RCC 7860 (cell line): ENCODE measurements at regions not wholly inside any gene's neighbourhood (a gene's known extent, or its start where the extent isn't known, plus 50 kb on each side); places are given as distances from the start of the nearest gene placed in this dataset.
"Not testable (repeated sequence)": the region's sequence is repeated elsewhere in the genome, so short reads cannot be mapped to it uniquely, and the experiment has no call there.

Source experiments
- DNase-seq: peaks from one replicate; pipeline ENCODE4 v3.0.0-alpha.2; 2015; ENCODE audit warnings: low spot score
- FAIRE-seq: peaks from 2 replicates; lab custom pipeline; 2012; peaks lifted over from hg19 to GRCh38; lab: Jason Lieb, UNC

DNA sequence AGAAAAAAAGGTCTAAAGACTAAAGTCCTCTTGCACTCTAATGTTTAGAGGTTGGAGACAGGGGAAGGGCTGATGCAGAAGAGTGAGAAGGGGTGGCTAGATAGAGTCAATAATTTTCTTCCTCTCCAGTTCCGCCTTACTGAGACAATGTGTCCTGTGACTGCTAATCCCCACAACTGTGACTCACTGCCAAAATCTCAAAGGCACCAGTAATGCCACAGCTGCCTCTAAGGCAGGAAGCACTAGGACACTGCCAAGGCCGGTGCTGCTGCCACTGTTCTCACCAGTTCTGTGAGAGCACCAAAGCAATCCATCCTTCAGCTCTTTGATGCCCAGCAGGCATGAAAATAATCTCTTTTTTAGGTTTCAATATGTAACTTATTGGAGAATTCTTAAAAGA, 701.9 kb upstream of the MAP3K7 start:
- DNase-seq, result no peak
- no peak for FAIRE-seq

GRCh38 chr6:91281901-91282300, 695.0 kb upstream of the MAP3K7 start:
- FAIRE-seq (no peak), DNase-seq (no peak)

DNA sequence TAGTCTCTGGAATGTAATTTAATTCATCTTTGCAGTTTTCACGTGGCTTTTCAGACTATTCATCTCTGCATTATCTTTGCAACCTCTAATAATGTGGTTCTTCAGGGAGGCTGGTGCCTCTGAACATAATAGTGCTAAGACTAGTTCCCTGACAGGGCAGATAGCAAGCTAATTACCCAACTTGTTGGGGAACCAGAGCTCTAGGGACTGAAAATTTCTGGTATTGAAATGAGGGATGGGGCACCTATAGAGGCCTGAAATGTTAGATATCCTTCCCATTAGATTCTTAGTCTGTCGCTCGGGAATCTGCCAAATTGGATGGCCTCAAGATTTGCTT, 693.6 kb upstream of the MAP3K7 start:
- FAIRE-seq (no peak), DNase-seq (no peak)

GRCh38 chr6:91279740-91280493, 693.0 kb upstream of the MAP3K7 start:
- FAIRE-seq (no peak), DNase-seq (no peak)

- DNase-seq (peak; percentile 24), FAIRE-seq (no peak)
Observed at GRCh38 chr6:91278416-91278815, 691.5 kb upstream of the MAP3K7 start.

DNA sequence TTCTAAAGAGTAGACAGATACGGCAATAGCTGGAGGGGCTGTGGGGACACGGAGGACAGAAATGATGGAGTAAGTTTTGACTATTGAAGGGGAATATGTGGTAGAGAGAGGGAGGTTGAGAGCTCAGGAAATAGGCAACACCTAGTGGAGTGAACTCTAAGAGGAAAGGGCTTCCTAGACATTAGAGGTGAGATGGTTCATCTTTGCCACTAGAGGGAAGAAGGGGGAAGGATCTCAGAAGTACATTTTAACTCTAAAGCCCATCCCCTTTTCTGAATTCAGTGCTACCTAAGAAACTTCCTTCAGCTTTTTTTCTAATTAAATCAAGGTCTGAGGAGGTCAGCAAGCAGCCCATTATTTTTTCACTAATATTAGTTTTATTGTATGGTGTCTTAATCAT, 689.4 kb upstream of the MAP3K7 start:
- DNase-seq (no peak), FAIRE-seq (no peak)

DNA sequence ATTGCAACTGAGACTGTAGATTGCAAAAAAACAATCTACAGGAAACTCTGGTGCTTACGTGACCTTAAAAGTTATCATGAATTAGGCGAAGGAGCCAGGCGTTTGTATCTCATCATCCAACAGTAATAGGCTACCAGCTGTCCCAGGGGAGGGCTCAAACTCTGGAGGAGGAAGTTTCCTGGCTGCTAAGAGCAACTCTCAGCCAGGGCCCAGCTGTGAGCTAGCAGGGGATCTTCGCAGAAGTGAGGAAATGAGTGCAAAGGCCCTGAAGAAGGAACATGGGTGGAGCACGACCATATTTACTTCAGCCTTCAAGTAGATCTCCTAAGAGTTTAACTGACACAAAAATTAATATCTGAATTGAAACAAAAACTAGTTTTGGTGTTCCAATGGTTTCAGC, 686.9 kb upstream of the MAP3K7 start:
- DNase-seq (no peak), FAIRE-seq (no peak)

DNA sequence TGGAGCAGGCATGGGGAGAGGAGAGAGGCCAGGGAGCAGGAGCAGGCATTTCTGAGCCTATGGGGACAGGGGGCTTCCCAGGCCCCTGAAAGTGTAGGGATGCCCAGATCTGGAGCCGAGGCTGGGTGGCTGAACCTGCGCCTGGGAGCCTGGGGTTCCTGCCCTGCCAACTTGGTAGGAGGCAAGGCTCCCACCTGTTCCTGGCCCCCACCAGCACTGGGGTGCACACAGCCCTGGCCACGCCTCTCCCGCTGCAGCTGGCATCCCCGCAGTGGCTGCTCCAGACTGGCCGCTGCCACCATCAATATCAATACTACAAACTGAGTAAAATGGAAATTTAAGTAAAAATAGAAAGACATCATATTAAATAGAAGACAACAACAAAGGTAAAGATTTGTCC, 684.9 kb upstream of the MAP3K7 start:
- no peak for DNase-seq
- no peak for FAIRE-seq

DNA sequence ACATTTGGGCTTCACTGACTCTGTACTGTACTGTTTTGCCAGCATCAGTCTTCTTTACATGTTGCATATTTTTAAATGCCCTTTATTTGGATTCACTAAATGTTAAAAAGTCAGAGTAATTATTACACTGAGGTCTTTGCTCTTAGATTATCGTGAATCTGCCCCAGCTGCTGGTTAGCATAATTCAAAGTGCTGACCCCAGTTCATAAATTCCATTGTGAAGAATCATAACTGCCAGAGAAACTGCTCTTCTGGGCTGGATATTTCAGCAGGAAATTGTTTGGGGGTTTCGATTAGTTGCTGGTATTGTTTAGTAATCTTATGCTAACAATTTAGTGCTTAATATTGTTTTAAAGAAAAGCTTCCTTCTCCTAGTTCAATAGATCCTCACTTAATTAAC, 682.1 kb upstream of the MAP3K7 start:
- FAIRE-seq (no peak), DNase-seq (no peak)

- FAIRE-seq, result no peak
- DNase-seq, result no peak
Observed at GRCh38 chr6:91267246-91267645, 680.4 kb upstream of the MAP3K7 start.

GRCh38 chr6:91266156-91266555, 679.3 kb upstream of the MAP3K7 start:
- DNase-seq, result no peak
- no peak for FAIRE-seq

DNA sequence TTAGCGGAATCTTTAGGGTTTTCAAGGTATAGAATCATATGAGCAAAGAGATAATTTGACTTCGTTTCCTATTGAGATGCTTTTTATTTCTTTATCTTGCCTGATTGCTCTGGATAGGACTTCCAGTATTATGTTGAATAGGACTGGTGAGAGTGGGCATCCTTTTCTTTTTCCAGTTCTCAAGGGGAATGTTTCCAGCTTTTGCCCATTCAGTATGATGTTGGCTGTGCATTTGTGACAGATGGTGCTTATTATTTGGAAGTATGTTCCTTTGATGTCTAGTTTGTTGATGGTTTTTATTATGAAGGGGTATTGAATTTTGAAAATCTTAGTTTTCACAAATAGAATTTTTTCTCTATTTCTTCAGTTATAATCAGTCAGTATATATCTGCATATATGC, 656.6 kb upstream of the MAP3K7 start:
- no peak for FAIRE-seq

DNA sequence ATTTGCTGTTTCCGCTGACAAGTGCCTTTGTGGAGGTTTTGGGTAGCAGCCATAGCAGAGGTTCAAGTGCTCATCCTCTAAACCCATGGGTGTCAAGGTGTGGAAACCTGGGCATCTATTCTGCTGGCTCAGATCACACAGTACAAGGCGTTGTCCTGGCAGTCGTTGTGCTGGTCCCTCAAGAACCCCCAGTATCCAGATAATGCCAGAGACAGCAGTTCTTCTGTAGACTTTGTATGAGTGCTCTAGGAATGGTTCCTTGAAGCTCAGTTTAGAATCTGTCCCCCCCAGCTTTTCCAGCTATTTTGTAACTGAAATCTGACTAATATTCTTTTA, 655.7 kb upstream of the MAP3K7 start:
- no peak for FAIRE-seq

More for the DNA sequence above, 656.6 kb upstream of the MAP3K7 start:
- no peak for DNase-seq

DNA sequence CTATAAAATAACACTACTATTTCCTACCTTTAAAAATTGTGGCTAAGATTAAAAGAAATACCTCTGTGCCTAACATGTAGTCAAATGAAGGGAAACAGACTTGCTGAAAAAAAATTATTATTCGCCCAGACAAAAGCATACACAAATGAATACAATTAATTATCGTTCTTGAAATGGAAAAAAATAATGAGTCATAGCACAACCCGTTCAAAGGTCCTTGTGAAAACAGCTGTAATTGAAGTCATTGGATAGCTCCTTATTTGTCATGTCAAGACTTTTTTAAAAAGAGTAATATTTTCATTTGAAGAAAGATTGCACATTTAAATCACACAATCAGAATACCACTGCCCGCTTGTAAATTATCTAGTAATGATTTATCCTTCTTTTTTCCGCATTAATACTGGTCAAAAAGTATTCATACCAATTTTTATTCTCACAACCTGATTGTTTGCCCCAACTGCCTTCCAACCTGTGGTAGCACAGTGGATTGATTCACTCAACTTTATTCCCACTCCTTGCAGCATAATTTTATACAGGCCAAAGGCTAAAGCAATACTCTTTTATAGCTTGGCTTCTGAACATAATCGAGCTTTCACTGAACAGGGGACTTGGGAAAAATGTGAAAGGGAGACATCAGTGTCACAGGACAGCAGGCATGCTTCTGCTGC, 655.2 kb upstream of the MAP3K7 start:
- FAIRE-seq (no peak), DNase-seq (no peak)

More for the DNA sequence above, 655.7 kb upstream of the MAP3K7 start:
- DNase-seq, result no peak

DNA sequence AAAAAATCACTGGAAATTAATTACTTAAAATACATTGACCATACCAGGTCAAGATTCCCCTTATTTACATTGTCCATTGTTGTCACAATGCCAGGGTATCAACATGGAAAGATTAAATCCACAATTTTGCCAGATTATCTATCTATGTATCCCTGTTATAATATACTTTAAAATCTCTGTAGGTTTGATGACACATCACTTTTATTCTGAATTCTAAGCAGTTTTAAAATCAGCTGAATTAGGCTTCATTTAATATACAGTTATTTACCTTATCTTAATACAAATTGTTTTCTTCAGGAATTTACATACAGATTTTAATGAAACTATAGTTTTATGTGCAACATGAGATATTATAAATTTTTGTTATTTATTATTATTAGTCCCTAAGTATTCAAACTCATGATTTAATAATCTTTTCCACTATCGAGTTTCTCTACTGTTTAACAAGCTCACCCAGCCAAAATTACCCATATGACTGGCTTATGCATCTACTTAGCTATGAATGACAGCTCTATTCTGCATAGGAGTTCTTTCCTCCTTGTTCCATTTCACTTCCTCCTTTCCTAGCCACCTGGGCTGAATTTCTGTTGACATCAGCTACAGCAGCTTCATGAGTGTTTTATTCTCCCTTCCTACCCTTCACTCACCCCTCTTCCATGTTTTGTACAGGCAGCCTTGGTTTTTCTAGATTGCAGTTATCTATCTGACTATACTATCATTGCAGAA, 654.2 kb upstream of the MAP3K7 start:
- FAIRE-seq (no peak), DNase-seq (no peak)

- no peak for FAIRE-seq
- DNase-seq, result no peak
Observed at GRCh38 chr6:91221072-91221720, 634.3 kb upstream of the MAP3K7 start.

DNA sequence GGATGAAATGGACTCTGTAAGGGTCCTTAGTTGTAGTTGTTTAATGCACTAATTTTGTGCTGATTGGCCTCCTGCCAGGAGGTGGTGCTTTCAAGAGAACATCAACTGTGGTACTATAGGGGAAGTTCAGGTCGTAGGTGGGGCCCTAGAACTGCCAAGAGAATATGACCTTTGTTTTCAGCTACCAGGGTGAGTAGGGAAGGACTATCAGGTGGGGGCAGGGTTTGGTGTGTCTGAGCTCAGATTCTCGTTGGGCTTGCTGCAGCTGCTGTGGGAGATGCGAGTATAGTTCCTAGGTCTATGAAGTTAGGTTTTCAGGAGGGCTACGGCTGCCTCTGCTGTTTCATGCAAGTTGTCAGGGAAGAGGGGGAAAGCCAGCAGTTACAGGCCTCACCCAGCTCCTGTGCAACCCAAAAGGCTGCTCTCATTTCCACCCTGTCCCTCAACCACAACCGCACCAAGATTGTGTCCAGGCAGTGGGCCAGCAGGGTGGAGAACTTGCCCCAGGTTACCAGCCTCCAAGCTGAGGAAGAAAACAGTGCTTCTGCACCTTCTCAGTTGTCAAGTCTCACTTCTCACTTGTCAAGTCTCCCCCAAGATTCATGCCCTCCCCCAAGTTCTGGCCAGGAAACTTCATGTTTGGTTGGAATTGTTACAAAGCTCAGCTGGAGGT, 626.5 kb upstream of the MAP3K7 start:
- no peak for FAIRE-seq
- DNase-seq, result no peak

- DNase-seq, result peak; percentile 5
- no peak for FAIRE-seq
Observed at GRCh38 chr6:91198588-91199255, 611.9 kb upstream of the MAP3K7 start.

DNA sequence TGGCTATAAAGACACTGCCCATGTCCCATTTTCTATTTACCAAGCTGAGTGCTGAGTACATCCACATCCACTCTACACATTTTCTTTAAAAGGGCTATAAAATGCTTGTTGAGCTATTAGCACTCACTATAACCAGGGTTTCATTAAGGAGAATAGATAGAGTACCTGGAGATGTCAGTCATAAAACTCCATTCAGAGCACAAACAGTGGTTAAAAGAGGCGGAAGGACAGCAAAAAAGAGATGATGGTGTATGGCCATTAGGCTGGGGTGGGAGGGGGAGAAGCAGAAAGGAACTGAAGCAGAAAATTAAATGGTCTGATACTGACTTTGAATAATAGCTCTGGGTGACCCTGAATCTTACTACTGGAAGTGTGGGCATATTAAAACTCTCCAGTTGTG, 609.9 kb upstream of the MAP3K7 start:
- DNase-seq (no peak), FAIRE-seq (no peak)

GRCh38 chr6:91193446-91193845, 606.6 kb upstream of the MAP3K7 start:
- no peak for DNase-seq
- no peak for FAIRE-seq

DNA sequence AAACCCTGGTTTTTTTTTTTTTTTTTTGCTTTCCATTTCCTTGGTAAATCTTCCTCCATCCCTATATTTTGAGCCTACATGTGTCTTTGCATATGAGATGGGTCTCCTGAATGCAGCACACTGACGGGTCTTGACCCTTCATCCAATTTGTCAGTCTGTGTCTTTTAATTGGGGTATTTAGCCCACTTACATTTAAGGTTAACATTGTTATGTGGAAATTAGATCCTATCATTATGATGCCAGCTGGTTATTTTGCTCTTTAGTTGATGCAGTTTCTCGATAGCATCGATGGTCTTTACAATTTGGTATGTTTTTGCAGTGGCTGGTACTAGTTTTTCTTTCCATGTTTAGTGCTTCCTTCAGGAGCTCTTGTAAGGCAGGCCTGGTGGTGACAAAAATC, 603.2 kb upstream of the MAP3K7 start:
- not testable (repeated sequence) for FAIRE-seq, DNase-seq
